GM12875 (cell line): ENCODE measurements at regions not wholly inside any gene's neighbourhood (a gene's known extent, or its start where the extent isn't known, plus 50 kb on each side); places are given as distances from the start of the nearest gene placed in this dataset.

Experiments used
- H3K4me3 ChIP-seq: one replicate; pipeline ENCODE4 v1.5.1; 2011; ENCODE audit warnings: low read depth, low read length, control low read depth
- CTCF ChIP-seq: IDR thresholded peaks from 2 replicates; pipeline ENCODE4 v1.5.1; 2011; ENCODE audit warnings: low read depth, mild to moderate bottlenecking, control low read depth, inconsistent platforms, low read length, moderate library complexity, borderline replicate concordance; ENCODE audit not compliant: insufficient read depth

- TF ChIP-seq CTCF = no peak
Measured at GRCh38 chr1:59025201-59025600, 241.4 kb upstream of the JUN start.

GRCh38 chr1:59025898-59026426 lies 242.1 kb upstream of the JUN start:
- no peak for TF ChIP-seq CTCF
- H3K4me3 ChIP-seq = no peak overlapping the region

More at GRCh38 chr1:59025201-59025600, 241.4 kb upstream of the JUN start:
- no peak overlapping the region for H3K4me3 ChIP-seq

- H3K4me3 ChIP-seq = no peak overlapping the region
- TF ChIP-seq CTCF = no peak
Measured at GRCh38 chr1:59026472-59026948, 242.7 kb upstream of the JUN start.

- no peak for TF ChIP-seq CTCF
- no peak overlapping the region for H3K4me3 ChIP-seq
Measured at GRCh38 chr1:59027177-59027576, 243.3 kb upstream of the JUN start.

- no peak for TF ChIP-seq CTCF
- no peak overlapping the region for H3K4me3 ChIP-seq
Measured at GRCh38 chr1:59028048-59028447, 244.2 kb upstream of the JUN start.

GRCh38 chr1:59029411-59030167 lies 245.7 kb upstream of the JUN start:
- no peak for TF ChIP-seq CTCF
- H3K4me3 ChIP-seq = no peak overlapping the region

- no peak for TF ChIP-seq CTCF
- H3K4me3 ChIP-seq = no peak overlapping the region
Measured at GRCh38 chr1:59032228-59032627, 248.4 kb upstream of the JUN start.
